Mucosa of stomach (tissue), 1 donor: ENCODE measurements at regions not wholly inside any gene's neighbourhood (a gene's known extent, or its start where the extent isn't known, plus 50 kb on each side); places are given as distances from the start of the nearest gene placed in this dataset.
"Not testable (repeated sequence)": the region's sequence is repeated elsewhere in the genome, so short reads cannot be mapped to it uniquely, and the experiment has no call there.

ENCODE experiments used
- H3K27me3 ChIP-seq: one replicate; pipeline ENCODE4 v1.7.0; 2013; ENCODE audit warnings: mild to moderate bottlenecking, low read length; ENCODE audit not compliant: control insufficient read depth, insufficient read depth
- H3K36me3 ChIP-seq: one replicate; pipeline ENCODE4 v1.7.0; 2013; ENCODE audit warnings: low read length; ENCODE audit not compliant: control insufficient read depth, insufficient read depth
- H3K4me1 ChIP-seq: one replicate; pipeline ENCODE4 v1.7.0; 2013; ENCODE audit warnings: mild to moderate bottlenecking, low read length; ENCODE audit not compliant: control insufficient read depth, insufficient read depth
- H3K4me3 ChIP-seq: one replicate; pipeline ENCODE4 v1.7.0; 2013; ENCODE audit warnings: low read length
- H3K9ac ChIP-seq: one replicate; pipeline ENCODE4 v1.7.0; 2013; ENCODE audit warnings: mild to moderate bottlenecking, low read length, moderate library complexity
- H3K9me3 ChIP-seq: one replicate; pipeline ENCODE4 v1.7.0; 2013; ENCODE audit warnings: mild to moderate bottlenecking, low read length, moderate library complexity; ENCODE audit not compliant: control insufficient read depth
- donor health status: Pancreatic carcinoma.

DNA sequence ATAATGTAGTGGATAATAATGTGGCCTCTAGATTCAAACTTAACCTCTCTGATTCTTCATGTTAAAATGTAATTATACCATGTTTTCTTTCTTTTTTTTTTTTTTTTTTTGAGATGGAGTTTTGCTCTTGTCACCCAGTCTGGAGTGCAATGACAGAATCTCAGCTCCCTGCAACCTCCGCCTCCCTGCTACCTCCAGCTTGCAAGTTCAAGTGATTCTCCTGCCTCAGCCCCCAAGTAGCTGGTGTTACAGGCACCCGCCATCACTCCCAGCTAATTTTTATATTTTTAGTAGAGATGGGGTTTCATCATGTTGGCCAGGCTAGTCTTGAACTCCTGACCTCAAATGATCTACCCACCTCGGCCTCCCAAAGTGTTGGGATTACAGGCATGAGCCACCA, 1069.3 kb upstream of the MIR17HG start:
- H3K36me3 ChIP-seq, H3K4me3 ChIP-seq, H3K9ac ChIP-seq, H3K9me3 ChIP-seq, H3K27me3 ChIP-seq, H3K4me1 ChIP-seq: not testable (repeated sequence)

DNA sequence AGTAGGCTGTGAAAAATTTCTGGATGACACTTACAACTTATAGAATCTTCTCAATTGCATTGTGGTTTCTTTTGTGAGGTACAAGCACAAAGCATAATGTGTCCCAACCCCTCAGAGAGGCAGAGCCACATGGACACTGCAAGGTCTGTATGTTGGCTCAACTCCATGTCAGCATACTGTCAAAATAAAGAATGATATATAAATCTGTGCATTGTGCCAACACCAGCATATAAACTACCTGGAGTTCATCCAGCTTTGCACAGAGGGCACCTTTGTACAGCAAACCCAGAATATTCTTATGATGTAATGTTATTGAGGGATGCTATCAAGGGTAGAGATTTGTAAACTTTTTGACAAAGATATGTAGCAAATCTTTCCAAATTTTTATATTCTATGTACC, 1065.8 kb upstream of the MIR17HG start:
- H3K9ac ChIP-seq, result no peak overlapping the region
- H3K27me3 ChIP-seq, result no peaks in the 10 kb centered on the region
- no peak overlapping the region for H3K4me3 ChIP-seq
- no peaks in the 10 kb centered on the region for H3K4me1 ChIP-seq
- no peaks in the 10 kb centered on the region for H3K36me3 ChIP-seq
- no peaks in the 10 kb centered on the region for H3K9me3 ChIP-seq

DNA sequence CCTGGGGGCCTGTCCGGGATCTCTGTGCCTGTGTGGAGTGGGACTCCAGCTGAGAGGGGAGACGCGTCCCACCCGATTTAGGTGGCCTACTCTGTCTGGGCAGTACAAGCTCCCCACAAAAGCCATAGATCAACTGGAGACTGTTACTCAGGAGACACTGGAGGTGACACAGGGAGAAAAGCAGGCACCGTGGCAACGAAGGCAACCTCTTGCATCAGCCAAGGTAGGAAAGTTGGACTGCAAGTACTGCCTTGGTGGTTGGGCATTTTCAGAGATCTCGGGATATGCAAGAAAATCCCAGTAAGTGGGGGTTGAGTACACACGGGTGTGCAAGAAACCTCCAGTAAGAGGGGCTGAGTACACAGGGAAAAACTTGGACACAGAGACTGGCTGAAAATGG, 1060.0 kb upstream of the MIR17HG start:
- Histone ChIP-seq H3K4me1 (no peaks in the 10 kb centered on the region), H3K36me3 (no peaks in the 10 kb centered on the region), H3K4me3 (no peak overlapping the region), H3K9ac (no peak overlapping the region), H3K27me3 (no peaks in the 10 kb centered on the region), H3K9me3 (no peaks in the 10 kb centered on the region)

DNA sequence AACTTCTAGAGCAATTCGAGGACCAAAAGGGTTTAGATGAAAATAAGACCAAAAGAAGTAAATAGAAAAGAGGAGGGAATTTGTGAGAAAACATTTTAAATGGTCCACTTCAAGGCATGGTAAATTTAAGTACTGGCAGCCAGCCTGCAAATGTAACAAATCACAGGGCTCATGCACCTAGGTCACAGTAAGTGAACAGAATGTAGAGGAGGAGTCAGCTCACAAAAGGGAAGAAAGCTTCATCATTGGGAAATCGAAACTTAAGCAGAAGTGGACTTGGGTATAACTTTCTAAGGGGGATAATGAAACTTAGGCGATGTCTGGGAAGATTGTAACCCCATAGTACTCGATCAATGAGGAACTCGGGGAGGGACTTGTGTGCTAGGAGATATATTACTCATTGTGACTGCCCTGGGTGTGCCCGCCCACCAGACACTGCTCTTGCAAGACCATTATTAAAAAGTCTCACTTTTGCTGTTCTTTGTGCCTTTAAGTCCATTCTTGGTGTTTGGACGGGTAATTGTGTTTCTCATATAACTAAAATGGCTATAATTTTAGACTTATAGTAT, 1053.6 kb upstream of the MIR17HG start:
- Histone ChIP-seq H3K4me3 (no peak overlapping the region), H3K36me3 (no peaks in the 10 kb centered on the region), H3K9ac (no peak overlapping the region), H3K9me3 (no peaks in the 10 kb centered on the region), H3K4me1 (no peaks in the 10 kb centered on the region), H3K27me3 (no peaks in the 10 kb centered on the region)

- Histone ChIP-seq H3K36me3 (no peaks in the 10 kb centered on the region), H3K4me1 (no peaks in the 10 kb centered on the region), H3K9ac (no peak overlapping the region), H3K27me3 (no peaks in the 10 kb centered on the region), H3K4me3 (no peak overlapping the region), H3K9me3 (no peaks in the 10 kb centered on the region)
Observed at GRCh38 chr13:90299238-90299637, 1048.2 kb upstream of the MIR17HG start.

DNA sequence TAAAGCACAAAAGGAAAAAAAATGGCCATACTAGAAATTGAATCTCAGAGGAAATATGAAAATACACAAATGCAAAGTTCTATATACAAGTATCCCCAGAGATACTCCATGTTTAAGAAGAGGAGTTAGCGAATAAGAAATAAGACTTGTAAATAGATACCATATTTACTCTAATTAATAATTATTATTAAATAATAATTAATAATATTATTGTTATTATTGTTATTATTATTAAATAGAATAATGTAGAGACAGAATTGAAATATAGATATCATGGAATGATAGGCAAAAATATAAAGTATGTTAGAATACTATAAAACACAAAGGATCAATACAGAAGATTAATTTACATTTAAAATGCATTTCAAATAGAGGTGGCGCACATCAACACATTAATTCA, 1047.5 kb upstream of the MIR17HG start:
- H3K9me3 ChIP-seq, result no peaks in the 10 kb centered on the region
- H3K9ac ChIP-seq, result no peak overlapping the region
- no peaks in the 10 kb centered on the region for H3K4me1 ChIP-seq
- no peaks in the 10 kb centered on the region for H3K36me3 ChIP-seq
- H3K27me3 ChIP-seq, result no peaks in the 10 kb centered on the region
- H3K4me3 ChIP-seq, result no peak overlapping the region

DNA sequence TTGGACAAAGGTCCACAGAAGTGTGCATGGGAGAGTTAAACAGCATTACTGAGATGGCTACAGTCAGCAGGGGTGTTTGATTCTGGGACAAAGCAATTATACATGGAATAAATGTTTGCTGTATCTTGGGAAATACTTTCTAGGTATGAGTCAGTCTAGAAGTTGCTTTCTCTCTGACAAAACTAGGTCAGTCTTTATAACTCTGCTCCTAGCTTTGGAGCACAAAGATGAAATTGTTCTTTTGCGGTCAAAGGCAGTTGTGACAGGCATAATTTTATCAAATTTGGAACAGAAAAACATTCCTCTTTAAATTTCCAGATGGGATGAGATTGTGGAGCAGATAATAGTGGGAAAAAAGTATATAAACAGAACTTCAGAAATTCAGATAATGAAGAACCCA, 1045.4 kb upstream of the MIR17HG start:
- Histone ChIP-seq H3K4me1 (no peaks in the 10 kb centered on the region), H3K9ac (no peak overlapping the region), H3K4me3 (no peak overlapping the region), H3K27me3 (no peaks in the 10 kb centered on the region), H3K9me3 (no peaks in the 10 kb centered on the region), H3K36me3 (no peaks in the 10 kb centered on the region)

DNA sequence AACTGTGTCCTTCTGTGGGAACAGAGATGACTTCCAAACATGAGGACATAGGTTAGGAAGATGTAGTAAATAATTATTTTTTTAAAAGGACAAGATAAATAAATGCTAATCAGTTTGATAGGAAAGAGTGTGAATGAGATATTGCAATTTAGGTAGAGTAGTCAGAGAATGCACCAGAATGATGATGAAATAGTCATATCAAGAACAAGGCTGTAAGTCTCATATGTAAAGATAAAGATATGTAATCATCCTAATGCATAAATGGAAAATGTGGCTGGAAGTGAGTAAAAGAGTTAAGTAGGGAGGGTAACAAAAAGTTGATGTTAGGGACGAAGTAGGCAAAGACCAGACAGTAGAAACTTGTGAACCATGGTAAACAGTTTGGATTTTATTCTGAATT, 1041.7 kb upstream of the MIR17HG start:
- Histone ChIP-seq H3K4me1 (no peaks in the 10 kb centered on the region), H3K36me3 (no peaks in the 10 kb centered on the region), H3K9me3 (no peaks in the 10 kb centered on the region), H3K27me3 (no peaks in the 10 kb centered on the region), H3K4me3 (no peak overlapping the region), H3K9ac (no peak overlapping the region)

DNA sequence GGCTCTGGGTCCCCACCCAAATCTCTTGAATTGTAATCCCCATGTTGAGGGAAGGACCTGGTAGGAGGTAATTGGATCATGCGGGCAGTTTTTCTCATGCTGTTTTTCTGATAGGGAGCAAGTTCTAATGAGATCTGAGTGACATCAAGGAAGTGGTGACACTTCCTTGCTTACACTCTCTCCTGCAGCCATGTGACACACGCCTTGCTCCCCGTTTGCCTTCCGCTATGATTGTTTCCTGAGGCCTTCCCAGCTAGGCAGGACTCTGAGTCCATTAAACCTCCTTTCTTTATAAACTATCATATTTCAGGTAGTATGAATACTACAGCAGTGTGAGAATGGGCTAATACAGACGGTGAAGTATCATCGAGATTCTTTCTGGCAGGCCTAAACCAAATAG, 1040.4 kb upstream of the MIR17HG start:
- Histone ChIP-seq H3K27me3 (no peaks in the 10 kb centered on the region), H3K4me1 (no peaks in the 10 kb centered on the region), H3K9me3 (no peaks in the 10 kb centered on the region), H3K9ac (no peak overlapping the region), H3K36me3 (no peaks in the 10 kb centered on the region), H3K4me3 (no peak overlapping the region)

DNA sequence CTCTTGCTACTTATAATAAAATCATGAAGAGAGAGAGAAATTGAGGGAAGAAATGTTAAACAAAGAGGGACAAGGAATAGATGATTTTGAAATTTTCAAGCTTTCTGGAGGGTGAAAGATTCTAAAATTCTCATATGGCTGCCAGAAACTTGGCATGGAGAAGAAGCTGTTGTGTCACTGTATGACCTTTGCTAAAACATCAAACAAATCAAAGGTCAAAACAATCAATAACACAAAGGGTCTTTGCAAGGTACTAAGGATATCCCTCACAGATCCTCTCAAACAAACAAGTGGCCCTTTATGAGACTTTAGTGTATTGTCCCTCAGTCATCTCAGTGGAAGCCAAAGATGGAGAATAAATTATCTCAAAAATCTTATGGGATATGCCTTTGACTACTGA, 1039.2 kb upstream of the MIR17HG start:
- H3K9ac ChIP-seq, result no peak overlapping the region
- H3K4me1 ChIP-seq, result no peaks in the 10 kb centered on the region
- no peaks in the 10 kb centered on the region for H3K27me3 ChIP-seq
- H3K36me3 ChIP-seq, result no peaks in the 10 kb centered on the region
- H3K9me3 ChIP-seq, result no peaks in the 10 kb centered on the region
- no peak overlapping the region for H3K4me3 ChIP-seq

GRCh38 chr13:90311929-90312328, 1035.6 kb upstream of the MIR17HG start:
- Histone ChIP-seq H3K4me1 (no peaks in the 10 kb centered on the region), H3K9me3 (no peaks in the 10 kb centered on the region), H3K36me3 (no peaks in the 10 kb centered on the region), H3K4me3 (no peak overlapping the region), H3K27me3 (no peaks in the 10 kb centered on the region), H3K9ac (no peak overlapping the region)

DNA sequence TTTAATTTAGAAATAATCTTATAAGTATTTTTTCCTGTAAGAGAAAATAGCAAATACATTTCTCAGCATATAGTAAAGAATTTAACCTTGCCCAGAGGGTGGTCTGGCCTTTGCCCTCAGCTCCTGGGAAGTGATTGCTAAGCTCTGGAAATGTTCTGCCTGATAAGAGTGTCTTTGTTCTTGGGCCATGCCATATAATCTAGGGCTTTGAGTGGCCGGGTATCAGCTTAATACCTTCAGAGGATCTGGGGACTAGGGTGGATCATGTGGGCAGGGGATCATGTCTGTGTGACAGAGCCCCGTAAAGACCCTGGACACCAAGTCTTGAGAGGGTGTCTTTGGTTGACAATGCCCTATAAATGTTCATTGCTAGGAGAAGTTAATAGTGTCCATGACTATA, 1032.4 kb upstream of the MIR17HG start:
- Histone ChIP-seq H3K9me3 (no peaks in the 10 kb centered on the region), H3K4me3 (no peak overlapping the region), H3K4me1 (no peaks in the 10 kb centered on the region), H3K9ac (no peak overlapping the region), H3K27me3 (no peaks in the 10 kb centered on the region), H3K36me3 (no peaks in the 10 kb centered on the region)

DNA sequence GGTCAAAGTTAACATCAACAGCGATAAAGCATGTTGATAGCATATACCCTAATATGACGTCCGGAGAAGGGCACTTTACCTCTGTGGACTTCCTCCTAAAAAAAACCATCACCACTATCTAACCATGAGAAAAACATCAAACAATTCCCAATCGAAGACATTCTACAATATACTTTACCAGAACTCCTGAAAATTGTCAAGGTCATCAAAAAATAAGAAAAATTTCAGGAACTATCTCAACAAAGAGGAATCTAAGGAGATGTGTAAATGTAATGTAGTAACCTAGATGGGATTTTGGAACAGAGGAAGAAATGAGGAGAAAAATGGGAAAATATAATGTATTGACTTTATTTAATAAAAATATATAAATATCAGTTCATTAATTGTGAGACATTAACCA, 1026.8 kb upstream of the MIR17HG start:
- no peaks in the 10 kb centered on the region for H3K27me3 ChIP-seq
- no peaks in the 10 kb centered on the region for H3K36me3 ChIP-seq
- H3K9me3 ChIP-seq, result no peaks in the 10 kb centered on the region
- H3K4me1 ChIP-seq, result no peaks in the 10 kb centered on the region
- H3K4me3 ChIP-seq, result no peak overlapping the region
- no peak overlapping the region for H3K9ac ChIP-seq
